H1 (cell line): ENCODE measurements at regions not wholly inside any gene's neighbourhood (a gene's known extent, or its start where the extent isn't known, plus 50 kb on each side); places are given as distances from the start of the nearest gene placed in this dataset.

ENCODE experiments used
- CTCF ChIA-PET: fragments of 300-600 bp; sonication (Branson Sonifier 250); formaldehyde crosslinking; loops from one replicate; lab custom pipeline; 2021; ENCODE audit not compliant: partially characterized antibody; lab: Charles Lee
- POLR2A ChIA-PET: fragments of 300-600 bp; sonication (Branson Sonifier 250); formaldehyde crosslinking; loops from one replicate; lab custom pipeline; 2021; ENCODE audit warnings: inconsistent platforms; ENCODE audit not compliant: partially characterized antibody; lab: Charles Lee
- DNase-seq, 2 experiments: peaks; one replicate each; pipeline versions ENCODE4 v3.0.0 to v3.0.0-alpha.2; 2010 to 2022; ENCODE audit warnings: low spot score in 2 of 2, low read depth in 1 of 2, mixed read lengths in 1 of 2
- FAIRE-seq: peaks from 2 replicates; lab custom pipeline; 2011; peaks lifted over from hg19 to GRCh38; lab: Jason Lieb, UNC
- H2AFZ ChIP-seq: 2 replicates; pipeline ENCODE4 v1.8.1; 2012; ENCODE audit warnings: low read length, inconsistent platforms
- H2AK5ac ChIP-seq: 2 replicates; pipeline ENCODE4 v1.6.1; 2013; ENCODE audit warnings: low read depth, low read length
- H2BK120ac ChIP-seq: replicated peaks from 2 replicates; pipeline ENCODE3; 2013; ENCODE audit warnings: low read depth, low read length, inconsistent platforms
- H2BK12ac ChIP-seq: 2 replicates; pipeline ENCODE4 v1.6.1; 2013; ENCODE audit warnings: low read depth, low read length
- H2BK15ac ChIP-seq: 2 replicates; pipeline ENCODE4 v1.6.1; 2013; ENCODE audit warnings: low read length
- H2BK20ac ChIP-seq: 2 replicates; pipeline ENCODE4 v1.6.1; 2013; ENCODE audit warnings: low read length
- H2BK5ac ChIP-seq: 2 replicates; pipeline ENCODE4 v1.6.1; 2013; ENCODE audit warnings: low read depth, low read length
- H3K14ac ChIP-seq: 2 replicates; pipeline ENCODE4 v1.6.1; 2013; ENCODE audit warnings: inconsistent platforms; ENCODE audit not compliant: insufficient read length
- H3K18ac ChIP-seq: 2 replicates; pipeline ENCODE4 v1.6.1; 2013; ENCODE audit warnings: low read length; ENCODE audit errors: extremely low read depth
- H3K23ac ChIP-seq: 2 replicates; pipeline ENCODE4 v1.6.1; 2013; ENCODE audit warnings: inconsistent platforms; ENCODE audit not compliant: insufficient read length
- H3K23me2 ChIP-seq: 2 replicates; pipeline ENCODE4 v1.6.1; 2013; ENCODE audit warnings: low read depth, low read length
- H3K27ac ChIP-seq: 2 replicates; pipeline ENCODE4 v1.6.1; 2011; ENCODE audit warnings: low read depth, low read length, inconsistent platforms
- H3K27me3 ChIP-seq, 4 experiments: replicated peaks in 1 of 4; 1 replicate in 1 of 4; 2 replicates in 3 of 4; pipeline versions ENCODE4 v1.6.1 to v1.8.1; 2011 to 2013; ENCODE audit warnings: low read length in 3 of 4, mild to moderate bottlenecking in 3 of 4, inconsistent platforms in 2 of 4, mixed read lengths in 2 of 4, moderate library complexity in 1 of 4; ENCODE audit not compliant: control insufficient read depth in 3 of 4, insufficient read depth in 3 of 4; ENCODE audit errors: extremely low read depth in 1 of 4
- H3K36me3 ChIP-seq, 4 experiments: 2 replicates each; pipeline versions ENCODE4 v1.6.1 to v1.8.1; 2011 to 2013; ENCODE audit warnings: mild to moderate bottlenecking in 4 of 4, low read length in 3 of 4, moderate library complexity in 2 of 4, control low read depth in 1 of 4, inconsistent platforms in 1 of 4; ENCODE audit not compliant: insufficient read depth in 4 of 4, control insufficient read depth in 2 of 4
- H3K4ac ChIP-seq: replicated peaks from 2 replicates; pipeline ENCODE3; 2013; ENCODE audit warnings: low read length, low read depth, mixed read lengths, inconsistent platforms; ENCODE audit not compliant: insufficient read length
- H3K4me1 ChIP-seq, 4 experiments: replicated peaks in 1 of 4; 1 replicate in 1 of 4; 2 replicates in 3 of 4; pipeline versions ENCODE4 v1.6.1 to v1.8.1; 2011 to 2013; ENCODE audit warnings: low read length in 3 of 4, inconsistent platforms in 2 of 4, mixed read lengths in 1 of 4; ENCODE audit not compliant: insufficient read depth in 4 of 4, control insufficient read depth in 3 of 4
- H3K4me2 ChIP-seq, 2 experiments: 2 replicates each; pipeline versions ENCODE4 v1.6.1 to v1.8.1; 2011 to 2013; ENCODE audit warnings: low read depth in 2 of 2, low read length in 2 of 2, control low read depth in 1 of 2, inconsistent platforms in 1 of 2, mild to moderate bottlenecking in 1 of 2; ENCODE audit not compliant: insufficient read depth in 1 of 2
- H3K4me3 ChIP-seq, 4 experiments: fragments of 200-600, 300-600 bp in 1 of 4; sonication (generic), shearing (Covaris generic), sonication (Bioruptor Twin) in 1 of 4; 2 replicates each; pipeline versions ENCODE4 v1.5.1 to v1.8.1; 2011 to 2016; ENCODE audit warnings: low read length in 4 of 4, low read depth in 3 of 4, control low read depth in 2 of 4, inconsistent platforms in 2 of 4, mild to moderate bottlenecking in 2 of 4, mixed read lengths in 1 of 4, moderate library complexity in 1 of 4; ENCODE audit not compliant: insufficient read depth in 2 of 4; ENCODE audit errors: extremely low read depth in 1 of 4
- H3K56ac ChIP-seq: replicated peaks from 2 replicates; pipeline ENCODE3; 2013; ENCODE audit warnings: low read depth, mild to moderate bottlenecking, mixed read lengths, low read length, inconsistent platforms; ENCODE audit not compliant: insufficient read length
- H3K79me1 ChIP-seq: 2 replicates; pipeline ENCODE4 v1.6.1; 2013; ENCODE audit warnings: low read depth, low read length, control low read depth
- H3K79me2 ChIP-seq, 2 experiments: 2 replicates each; pipeline versions ENCODE4 v1.6.1 to v1.8.1; 2012 to 2013; ENCODE audit warnings: low read length in 2 of 2, mild to moderate bottlenecking in 2 of 2, inconsistent platforms in 1 of 2; ENCODE audit not compliant: insufficient read depth in 2 of 2, control insufficient read depth in 1 of 2
- H3K9ac ChIP-seq, 4 experiments: replicated peaks in 1 of 4; 1 replicate in 1 of 4; 2 replicates in 3 of 4; pipeline versions ENCODE4 v1.6.1 to v1.8.1; 2011 to 2013; ENCODE audit warnings: low read depth in 3 of 4, low read length in 3 of 4, control low read depth in 2 of 4, mild to moderate bottlenecking in 2 of 4, moderate library complexity in 2 of 4, inconsistent platforms in 1 of 4; ENCODE audit errors: extremely low read depth in 1 of 4
- H3K9me3 ChIP-seq, 2 experiments: 2 replicates each; pipeline versions ENCODE4 v1.6.1 to v1.8.1; 2012 to 2013; ENCODE audit warnings: mild to moderate bottlenecking in 2 of 2, moderate library complexity in 2 of 2, control low read depth in 1 of 2, inconsistent platforms in 1 of 2, low read depth in 1 of 2, low read length in 1 of 2, mixed read lengths in 1 of 2; ENCODE audit not compliant: insufficient read depth in 2 of 2
- H4K20me1 ChIP-seq, 2 experiments: replicated peaks in 1 of 2; 2 replicates each; pipeline versions ENCODE3 to v1.8.1; 2011 to 2013; ENCODE audit warnings: inconsistent platforms in 2 of 2, low read length in 2 of 2, mild to moderate bottlenecking in 1 of 2; ENCODE audit not compliant: insufficient read depth in 2 of 2, control insufficient read depth in 1 of 2
- H4K5ac ChIP-seq: 2 replicates; pipeline ENCODE4 v1.6.1; 2013; ENCODE audit warnings: low read length, low read depth, mixed read lengths, inconsistent platforms; ENCODE audit not compliant: insufficient read length
- H4K8ac ChIP-seq: 2 replicates; pipeline ENCODE4 v1.8.0; 2013; ENCODE audit warnings: mild to moderate bottlenecking, moderate library complexity, low read length, inconsistent platforms; ENCODE audit not compliant: insufficient read depth; ENCODE audit errors: extremely low read depth
- H4K91ac ChIP-seq: replicated peaks from 2 replicates; pipeline ENCODE3; 2013; ENCODE audit warnings: low read length, mixed read lengths, inconsistent platforms; ENCODE audit not compliant: insufficient read length
- ASH2L ChIP-seq: fragments of 200-600, 300-600 bp; sonication (generic); IDR thresholded peaks from one replicate; pipeline ENCODE4 v1.7.1; 2017; ENCODE audit warnings: low read length
- CEBPB ChIP-seq: IDR thresholded peaks from 2 replicates; pipeline ENCODE4 v1.6.1; 2012; ENCODE audit warnings: low read depth, low read length
- CHD2 ChIP-seq: IDR thresholded peaks from 2 replicates; pipeline ENCODE4 v1.6.1; 2012; ENCODE audit warnings: low read length, improper control_type of control experiment
- EGR1 ChIP-seq: IDR thresholded peaks from 2 replicates; pipeline ENCODE4 v1.6.1; 2011; ENCODE audit warnings: low read depth, low read length, borderline replicate concordance
- GABPA ChIP-seq: IDR thresholded peaks from 2 replicates; pipeline ENCODE4 v1.6.1; 2011; ENCODE audit warnings: mild to moderate bottlenecking, low read length, moderate library complexity, borderline replicate concordance; ENCODE audit not compliant: insufficient read depth
- GTF2F1 ChIP-seq: IDR thresholded peaks from 2 replicates; pipeline ENCODE4 v1.6.1; 2012; ENCODE audit warnings: low read depth, low read length, improper control_type of control experiment, borderline replicate concordance
- HDAC2 ChIP-seq, 2 experiments: fragments of 300-600 bp in 1 of 2; sonication (generic) in 1 of 2; IDR thresholded peaks; 2 replicates each; pipeline ENCODE4 v1.6.1; 2011 to 2012; ENCODE audit warnings: low read depth in 2 of 2, low read length in 2 of 2, mild to moderate bottlenecking in 2 of 2, moderate library complexity in 2 of 2, borderline replicate concordance in 1 of 2, inconsistent platforms in 1 of 2
- JUND ChIP-seq: IDR thresholded peaks from 2 replicates; pipeline ENCODE4 v1.6.1; 2011; ENCODE audit warnings: mild to moderate bottlenecking, improper control_type of control experiment, low read length
- PHF8 ChIP-seq: fragments of 200-600 bp; sonication (generic); conservative IDR thresholded peaks from 2 replicates; pipeline ENCODE4 v1.7.1; 2012; ENCODE audit warnings: low read depth, mild to moderate bottlenecking, inconsistent platforms, low read length, moderate library complexity
- POU5F1 ChIP-seq: IDR thresholded peaks from 2 replicates; pipeline ENCODE4 v1.6.1; 2011; ENCODE audit warnings: low read depth, mild to moderate bottlenecking, low read length, moderate library complexity
- RNF2 ChIP-seq: fragments of 200-900, 300-1000 bp; sonication (generic); IDR thresholded peaks from 2 replicates; pipeline ENCODE4 v1.7.1; 2016; ENCODE audit warnings: borderline replicate concordance, low read depth, mild to moderate bottlenecking, antibody characterized with exemption, low read length; ENCODE audit not compliant: poor library complexity, severe bottlenecking; ENCODE audit errors: missing control alignments
- SIX5 ChIP-seq: IDR thresholded peaks from 2 replicates; pipeline ENCODE4 v1.6.1; 2011; ENCODE audit warnings: mild to moderate bottlenecking, low read depth, low read length
- SP2 ChIP-seq: IDR thresholded peaks from 2 replicates; pipeline ENCODE4 v1.6.1; 2012; ENCODE audit warnings: mild to moderate bottlenecking, low read length, inconsistent platforms
- SP4 ChIP-seq: IDR thresholded peaks from 2 replicates; pipeline ENCODE4 v1.6.1; 2012; ENCODE audit warnings: low read length, inconsistent platforms
- TAF7 ChIP-seq: optimal IDR thresholded peaks from 2 replicates; pipeline ENCODE3; 2011; ENCODE audit warnings: low read depth, mild to moderate bottlenecking, inconsistent platforms, low read length, moderate library complexity, borderline replicate concordance
- TCF12 ChIP-seq: IDR thresholded peaks from 2 replicates; pipeline ENCODE4 v1.6.1; 2011; ENCODE audit warnings: low read depth, mild to moderate bottlenecking, low read length
- whole genome bisulfite sequencing, 2 experiments: shearing (Covaris generic) in 1 of 2; methylation state at CpG; one replicate each; pipeline versions ENCODE4 v1.1.6 to v1.1.7; 2013 to 2015; ENCODE audit warnings: low lambda C conversion rate in 2 of 2, mixed read lengths in 2 of 2, inconsistent platforms in 1 of 2, low coverage in 1 of 2, missing lambda C conversion rate in 1 of 2; ENCODE audit not compliant: insufficient replicate concordance in 2 of 2, insufficient coverage in 1 of 2, insufficient read length in 1 of 2; ENCODE audit errors: extremely low coverage in 1 of 2, missing lambda C conversion rate in 1 of 2; 5-methylcytosine and 5-hydroxymethylcytosine counted together

GRCh38 chr7:131664570-131664969 lies 108.1 kb upstream of the PODXL start:
- Histone ChIP-seq H4K91ac (no peak overlapping the region), H3K79me1 (no peaks in the 10 kb centered on the region; the same call in 1 of the 2 replicates), H3K18ac (no peak overlapping the region), H3K4ac (no peak overlapping the region), H2BK15ac (no peak overlapping the region), H3K14ac (no peak overlapping the region), H3K36me3 (no peaks in the 10 kb centered on the region), H3K9me3 (no peaks in the 10 kb centered on the region), H2BK12ac (no peak overlapping the region), H2AK5ac (no peak overlapping the region), H2BK5ac (no peak overlapping the region), H3K9ac (no peak overlapping the region), H2AFZ (no peak overlapping the region), H4K5ac (no peak overlapping the region), H2BK20ac (no peak overlapping the region), H4K8ac (no peak overlapping the region), H3K4me1 (peaks cover 0 to 9% (median 5%) of the 10 kb centered on the region in 4 experiments; a peak in 5 of 7 replicates), H3K27me3 (no peaks in the 10 kb centered on the region), H3K56ac (no peak overlapping the region), H3K4me2 (no peak overlapping the region), H3K23ac (no peak overlapping the region), H4K20me1 (no peaks in the 10 kb centered on the region), H2BK120ac (no peak overlapping the region), H3K4me3 (no peak overlapping the region), H3K79me2 (no peaks in the 10 kb centered on the region), H3K23me2 (no peaks in the 10 kb centered on the region), H3K27ac (no peak overlapping the region)
- no peak for DNase-seq
- ChIA-PET POLR2A (no interaction called here), CTCF (interaction anchor here (2.1 kb wide), 1 partner anchor 9 kb away, joined by 10 read pairs; no protein-coding TSS in a partner anchor)
- no peak for FAIRE-seq
- 87% methylated on average over 5 of the region's 5 CpGs; no CpG with 5 or more reads in 1 of the 2 experiments for WGBS, 2 experiments
- TF ChIP-seq PHF8, result no peak
- TF ChIP-seq JUND, result no peak
- no peak for TF ChIP-seq ASH2L
- no peak for TF ChIP-seq GTF2F1
- TF ChIP-seq TAF7, result no peak
- TF ChIP-seq TCF12, result no peak
- no peak for TF ChIP-seq SP4
- TF ChIP-seq HDAC2 (IDR thresholded peaks at IDR 0.05; ENCODE audit: borderline replicate concordance in 1 of 2, low read depth in 2 of 2, low read length in 2 of 2), result no peak
- TF ChIP-seq SIX5, result no peak
- no peak for TF ChIP-seq RNF2
- TF ChIP-seq CEBPB, result no peak
- no peak for TF ChIP-seq SP2
- no peak for TF ChIP-seq GABPA
- TF ChIP-seq EGR1, result no peak
- no peak for TF ChIP-seq POU5F1
- no peak for TF ChIP-seq CHD2
